Motor neuron (in vitro differentiated cells): ENCODE measurements at regions not wholly inside any gene's neighbourhood (a gene's known extent, or its start where the extent isn't known, plus 50 kb on each side); places are given as distances from the start of the nearest gene placed in this dataset.
A peak's percentile ranks its signal among the peaks of the same experiment; 100 is the strongest.
"Not testable (repeated sequence)": the region's sequence is repeated elsewhere in the genome, so short reads cannot be mapped to it uniquely, and the experiment has no call there.

ENCODE experiments used
- ATAC-seq, 8 experiments: fragments of 200-7000 bp; cut with Tn5 transposase; replicated peaks in 6 of 8; 2 replicates each; pipeline ENCODE4 v1.8.0; 2021; ENCODE audit warnings: mild to moderate bottlenecking in 8 of 8, moderate library complexity in 8 of 8
- H3K27ac ChIP-seq, 2 donors: fragments of 250-450 bp; sonication (Bioruptor Pico); 2 replicates each; pipeline ENCODE4 v1.9.0; 2021; ENCODE audit warnings: antibody characterized with exemption in 2 of 2, mild to moderate bottlenecking in 2 of 2, moderate library complexity in 1 of 2
- H3K4me1 ChIP-seq, 2 donors: fragments of 250-450 bp; sonication (Bioruptor Pico); replicated peaks in 1 of 2; 2 replicates each; pipeline ENCODE4 v1.6.1; 2021; ENCODE audit warnings: antibody characterized with exemption in 2 of 2, mild to moderate bottlenecking in 2 of 2, moderate library complexity in 1 of 2
- H3K4me3 ChIP-seq, 5 donors: fragments of 250-450 bp; sonication (Bioruptor Pico); 2 replicates each; pipeline ENCODE4 v1.9.0; 2021; ENCODE audit warnings: antibody characterized with exemption in 5 of 5, mild to moderate bottlenecking in 5 of 5, moderate library complexity in 4 of 5
- WGBS, 10 experiments: fragments of 450-650 bp; shearing (Covaris generic); methylation state at CpG; one replicate each; pipeline ENCODE4 v1.0.0; 2022; 5-methylcytosine and 5-hydroxymethylcytosine counted together
- in situ Hi-C, 9 experiments: fragments of 400-800 bp; cut with MboI; loops; one replicate each; pipeline ENCODE4 v1.15.0; 2021; ENCODE audit warnings: low sequenced_read_pairs in 9 of 9, low pct_unique_long_range_greater_than_20kb in 2 of 9; ENCODE audit not compliant: unreplicated experiment in 9 of 9

DNA sequence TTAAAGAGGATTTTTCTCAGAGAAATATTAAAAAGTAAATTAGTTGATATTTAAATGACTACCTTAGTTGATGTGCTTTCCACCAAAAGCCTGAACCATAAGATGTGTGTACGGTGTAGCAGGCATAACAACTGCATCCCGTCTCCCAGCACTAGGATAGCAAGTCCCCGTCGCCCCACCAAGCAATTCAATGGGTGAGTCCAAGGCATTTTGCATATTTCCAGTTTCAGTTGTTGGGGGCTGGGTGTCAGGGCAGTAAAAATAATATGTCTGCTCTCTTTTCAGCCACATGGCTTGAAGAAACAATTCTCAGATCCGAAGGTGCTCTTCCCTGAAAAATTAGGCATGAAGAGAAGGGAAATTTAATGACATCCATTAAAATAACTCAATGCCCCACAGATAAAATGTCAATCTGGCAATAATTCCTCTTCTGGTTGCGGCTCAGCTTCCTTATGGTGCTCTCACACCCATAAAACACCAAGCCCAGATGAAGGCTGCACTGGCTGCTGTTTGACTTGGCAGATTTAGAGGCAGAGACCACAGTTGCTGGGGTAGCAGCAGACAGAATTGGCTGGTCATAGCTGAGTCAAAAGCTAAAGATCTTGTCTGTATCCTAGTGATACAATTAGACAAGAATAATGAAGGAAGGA is 124.4 kb upstream of the ADCY2 start:
- Histone ChIP-seq H3K4me1 (peaks cover 9 to 24% of the 10 kb centered on the region in 2 donors), H3K27ac (no peak overlapping the region), H3K4me3 (no peak overlapping the region)
- in situ Hi-C loops: loop anchor here in 2 of 9 experiments (25.0 kb wide), 2 partner anchors 116 to 591 kb away; partner anchors contain the start of genes ADCY2 (in 1 of the 2), CFAP90 (in 1 of the 2), FASTKD3 (in 1 of the 2) and MTRR (in 1 of the 2)
- WGBS, 10 experiments: 0 to 84% (median 24%) methylated on average over 1 to 6 of the region's 6 CpGs; no CpG with 5 or more reads in 1 of the 10 experiments
- ATAC-seq: peak in 5 of 8 experiments; percentile 55 to 99 (median 74)

DNA sequence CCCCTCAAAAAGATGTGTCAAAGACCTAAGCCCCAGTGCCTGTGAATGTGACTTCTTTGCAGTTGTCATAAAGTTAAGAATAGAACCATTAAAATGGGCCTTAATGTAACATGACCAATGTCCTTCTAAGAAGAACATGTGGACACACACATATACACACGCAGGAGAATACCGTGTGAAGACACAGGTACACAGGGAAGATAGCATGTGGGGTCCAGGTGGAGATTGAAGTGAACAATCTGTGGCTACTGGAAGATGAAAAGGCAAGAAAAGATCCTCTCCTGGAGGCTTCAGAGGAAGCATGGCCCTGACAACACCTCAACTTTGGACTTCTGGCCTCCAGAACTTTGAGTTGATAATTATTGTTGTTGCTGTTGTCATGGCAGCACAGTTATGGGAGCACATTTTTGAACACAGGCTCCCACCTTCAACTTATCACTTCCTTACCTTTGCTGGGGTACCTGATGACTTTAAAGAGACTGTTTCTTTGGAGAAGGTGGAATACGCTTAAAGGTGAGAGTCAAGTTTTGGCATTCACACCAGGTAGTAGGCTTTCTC is 123.5 kb upstream of the ADCY2 start:
- H3K4me3 ChIP-seq: no peak overlapping the region
- in situ Hi-C loops: loop anchor here in 2 of 9 experiments (25.0 kb wide), 2 partner anchors 115 to 590 kb away; partner anchors contain the start of genes ADCY2 (in 1 of the 2), CFAP90 (in 1 of the 2), FASTKD3 (in 1 of the 2) and MTRR (in 1 of the 2)
- WGBS, 10 experiments: 13 to 100% (median 83%) methylated on average over 1 to 2 of the region's 3 CpGs; no CpG with 5 or more reads in 4 of the 10 experiments

DNA sequence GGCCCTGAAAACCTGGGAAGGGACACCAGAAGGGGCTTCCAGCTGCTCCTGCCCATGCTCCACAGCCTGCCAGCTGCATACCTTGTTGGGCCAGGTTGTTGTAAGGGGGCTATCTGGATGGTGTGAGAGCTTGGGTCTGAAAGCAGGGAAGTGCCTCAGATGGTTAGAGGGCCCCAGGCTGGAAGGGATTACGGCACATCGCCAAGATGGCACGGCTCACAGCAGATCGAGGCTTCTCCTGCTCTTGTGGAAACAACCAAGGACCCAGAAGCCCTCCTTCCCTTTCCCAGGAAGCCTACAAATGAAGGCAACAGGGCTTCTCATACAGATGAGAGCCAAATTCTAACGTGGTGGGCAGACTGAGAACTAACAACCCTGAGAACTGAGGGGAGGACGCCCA is 121.7 kb upstream of the ADCY2 start:
- WGBS, 10 experiments: 9 to 100% (median 89%) methylated on average over 1 to 6 of the region's 6 CpGs; no CpG with 5 or more reads in 5 of the 10 experiments
- H3K4me1 ChIP-seq: peaks cover 9 to 24% of the 10 kb centered on the region in 2 donors
- no peak overlapping the region for H3K27ac ChIP-seq
- no peak overlapping the region for H3K4me3 ChIP-seq
- ATAC-seq: no peak
- in situ Hi-C loops: loop anchor here in 2 of 9 experiments (25.0 kb wide), 2 partner anchors 113 to 588 kb away; partner anchors contain the start of genes ADCY2 (in 1 of the 2), CFAP90 (in 1 of the 2), FASTKD3 (in 1 of the 2) and MTRR (in 1 of the 2)

More for the DNA sequence above, 123.5 kb upstream of the ADCY2 start:
- Histone ChIP-seq H3K4me1 (peaks cover 9 to 24% of the 10 kb centered on the region in 2 donors), H3K27ac (no peak overlapping the region)
- ATAC-seq: no peak

DNA sequence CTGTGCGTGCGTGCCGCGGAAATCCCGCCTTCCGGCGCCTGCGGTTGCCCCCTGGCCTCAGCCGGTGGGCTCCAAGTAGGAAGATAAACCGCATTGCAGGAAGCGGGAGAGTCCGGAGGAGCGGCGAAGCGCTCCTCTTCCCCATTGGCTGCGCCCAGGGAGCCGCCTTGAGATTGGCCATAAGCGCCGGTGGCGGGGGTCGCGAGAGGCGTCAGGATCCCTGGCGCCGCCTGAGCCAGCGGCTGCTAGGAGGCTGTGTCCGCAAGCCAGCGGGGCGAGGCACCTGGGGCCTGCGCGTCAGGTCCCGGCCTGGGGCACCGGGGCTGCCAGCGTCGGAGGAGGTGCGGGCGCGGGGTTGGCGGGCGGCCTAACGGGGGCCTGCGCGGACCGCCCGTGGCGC is 106.3 kb upstream of the ADCY2 start:
- H3K4me3 ChIP-seq, in situ Hi-C loops, ATAC-seq, H3K4me1 ChIP-seq, H3K27ac ChIP-seq: not testable (repeated sequence)
- 93 to 100% (median 98%) methylated on average over 3 to 10 of the region's 46 CpGs; no CpG with 5 or more reads in 7 of the 10 experiments for WGBS, 10 experiments

DNA sequence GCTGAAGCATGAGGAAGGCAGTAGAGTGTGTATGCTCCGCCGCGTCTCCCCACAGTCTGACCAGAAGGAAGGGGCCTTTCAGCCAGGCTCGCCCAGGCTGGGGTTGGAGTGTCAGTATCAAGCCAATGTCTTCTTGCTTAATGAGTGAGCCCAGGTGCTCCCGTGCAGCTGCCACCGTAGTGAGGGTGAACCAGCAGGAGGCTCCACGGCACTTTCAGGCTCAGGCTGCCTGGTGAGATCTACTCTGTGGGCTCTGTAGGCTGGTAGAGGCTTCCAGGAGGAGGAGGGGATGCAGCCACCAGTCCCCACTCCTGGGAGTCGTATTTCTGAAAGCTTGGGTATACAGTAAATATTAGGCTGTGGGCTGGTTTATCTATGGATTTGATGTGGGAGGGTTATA is 98.1 kb upstream of the ADCY2 start:
- H3K4me1 ChIP-seq, in situ Hi-C loops, H3K27ac ChIP-seq, ATAC-seq, H3K4me3 ChIP-seq: not testable (repeated sequence)
- WGBS, 10 experiments: no CpG with 5 or more reads among the region's 8 CpGs

DNA sequence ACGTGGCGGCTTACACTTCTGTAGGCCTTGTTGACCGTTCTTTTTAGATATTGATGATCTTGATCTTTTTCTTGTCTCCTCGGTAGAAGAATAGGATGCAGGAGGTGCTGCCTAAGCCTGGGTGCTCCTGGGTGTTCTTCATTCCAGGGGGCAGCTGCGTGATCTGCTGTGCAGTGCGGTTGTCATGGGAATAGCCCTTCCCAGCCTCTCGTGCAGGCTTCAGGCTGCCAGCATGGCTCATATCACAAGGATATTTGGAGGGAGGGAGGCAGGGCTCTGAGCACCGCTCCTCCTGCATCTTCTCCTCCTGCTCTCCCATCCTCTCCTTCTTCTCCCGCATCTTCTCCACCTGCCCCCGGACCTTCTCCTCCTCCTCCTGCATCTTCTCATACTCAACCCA is 96.2 kb upstream of the ADCY2 start:
- H3K4me3 ChIP-seq, H3K4me1 ChIP-seq, in situ Hi-C loops, H3K27ac ChIP-seq: not testable (repeated sequence)
- WGBS, 10 experiments: 70 to 100% (median 83%) methylated on average over 1 to 5 of the region's 10 CpGs; no CpG with 5 or more reads in 1 of the 10 experiments
- ATAC-seq: peak in 2 of 8 experiments; percentile 26 to 63

DNA sequence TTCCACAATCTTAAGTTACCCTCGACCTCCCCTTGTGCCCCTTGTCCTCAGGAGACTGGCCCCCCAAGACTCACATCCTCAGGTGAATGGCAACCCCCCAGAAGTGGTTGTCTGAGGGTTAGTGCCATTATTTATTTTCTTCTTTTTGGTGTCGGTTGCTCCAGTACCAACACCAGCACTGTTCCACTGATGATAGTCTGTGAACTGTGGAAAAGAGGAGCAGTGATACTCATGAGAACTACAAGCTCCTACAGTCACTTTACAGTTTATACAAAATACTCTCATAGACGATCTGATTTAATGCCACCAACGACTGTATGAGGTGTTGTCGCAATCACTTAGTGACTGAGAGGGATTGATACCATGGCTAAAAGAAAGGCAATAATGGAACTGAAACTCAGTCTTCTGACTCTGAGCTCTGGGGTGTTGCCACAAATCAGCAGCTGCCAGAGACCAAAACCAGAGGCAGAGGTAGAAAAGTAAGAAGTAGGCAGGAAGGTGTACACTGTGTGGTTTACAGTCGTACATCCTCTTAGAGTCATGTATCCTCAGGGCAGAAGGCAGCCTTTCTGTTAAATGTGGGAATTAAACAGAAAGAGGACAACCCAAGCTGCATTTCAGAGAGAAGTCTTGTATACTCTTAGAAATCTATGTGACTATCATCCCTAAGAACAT is 90.8 kb upstream of the ADCY2 start:
- H3K4me1 ChIP-seq, in situ Hi-C loops, ATAC-seq, H3K4me3 ChIP-seq, H3K27ac ChIP-seq: not testable (repeated sequence)
- WGBS, 10 experiments: 0 to 85% (median 53%) methylated on average over 1 to 2 of the region's 6 CpGs; no CpG with 5 or more reads in 6 of the 10 experiments

DNA sequence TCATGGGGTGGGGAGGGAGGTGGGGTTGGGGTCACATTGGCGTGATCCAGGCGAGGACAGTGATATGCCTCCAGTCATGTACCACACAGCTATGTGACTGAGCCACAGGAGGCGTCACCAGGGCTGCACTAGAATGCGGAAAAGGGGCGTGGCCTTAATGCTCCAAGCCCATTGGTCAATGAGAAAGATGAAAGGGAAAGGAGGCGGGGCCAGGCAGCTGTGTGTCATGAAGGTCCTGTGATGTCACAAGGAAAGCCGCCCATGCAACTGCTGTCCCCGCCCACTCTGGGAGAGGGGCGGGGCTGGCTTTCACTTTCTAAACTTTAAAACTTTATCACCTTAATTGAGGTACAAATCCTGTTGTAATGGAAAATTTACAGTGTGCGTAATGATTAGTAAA is 89.4 kb upstream of the ADCY2 start:
- H3K4me3 ChIP-seq, in situ Hi-C loops, H3K27ac ChIP-seq, H3K4me1 ChIP-seq, ATAC-seq: not testable (repeated sequence)
- WGBS, 10 experiments: 80 to 100% (median 100%) methylated on average over 1 to 3 of the region's 10 CpGs; no CpG with 5 or more reads in 2 of the 10 experiments

DNA sequence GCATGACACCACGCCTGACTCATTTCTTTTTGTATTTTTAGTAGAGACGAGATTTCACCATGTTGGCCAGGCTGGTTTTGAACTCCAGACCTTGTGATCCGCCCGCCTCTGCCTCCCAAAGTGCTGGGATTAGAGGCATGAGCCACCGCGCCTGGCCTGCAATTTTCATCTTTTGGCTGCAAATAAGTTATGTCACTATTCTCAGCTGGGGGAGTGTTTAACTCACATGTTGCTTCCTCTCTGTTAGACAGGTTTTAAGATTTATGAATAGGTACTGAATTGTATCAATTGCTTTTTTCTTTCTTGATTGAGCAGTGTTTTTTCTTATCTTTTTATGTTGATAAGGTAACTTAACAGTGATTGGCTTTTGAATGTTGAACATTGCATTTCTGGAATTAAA is 88.2 kb upstream of the ADCY2 start:
- 80 to 100% methylated on average over 1 of the region's 6 CpGs; no CpG with 5 or more reads in 8 of the 10 experiments for WGBS, 10 experiments
- ATAC-seq, in situ Hi-C loops, H3K4me3 ChIP-seq, H3K4me1 ChIP-seq, H3K27ac ChIP-seq: not testable (repeated sequence)

DNA sequence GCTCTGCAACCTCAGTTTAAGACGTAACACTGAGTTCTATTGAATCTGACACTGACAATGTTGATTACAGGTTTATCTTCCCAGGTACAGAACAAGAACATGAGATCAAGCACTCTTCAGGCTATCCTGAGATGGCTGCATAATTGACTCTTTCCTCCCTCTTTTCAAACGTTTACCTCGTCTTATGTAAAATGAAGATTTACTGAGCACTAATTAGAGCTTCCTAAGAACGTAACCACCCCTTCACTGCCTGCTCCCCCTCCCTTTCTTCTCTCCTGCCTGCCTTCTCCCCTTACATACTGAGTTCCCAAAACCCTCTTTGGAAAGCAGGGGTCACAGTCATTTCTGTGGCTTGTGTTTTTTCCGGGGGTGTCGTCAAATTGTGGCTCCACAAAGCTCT is 86.2 kb upstream of the ADCY2 start:
- in situ Hi-C loops, H3K27ac ChIP-seq, ATAC-seq, H3K4me1 ChIP-seq, H3K4me3 ChIP-seq: not testable (repeated sequence)
- WGBS, 10 experiments: 14 to 39% (median 33%) methylated on average over 2 to 6 of the region's 6 CpGs; no CpG with 5 or more reads in 4 of the 10 experiments

DNA sequence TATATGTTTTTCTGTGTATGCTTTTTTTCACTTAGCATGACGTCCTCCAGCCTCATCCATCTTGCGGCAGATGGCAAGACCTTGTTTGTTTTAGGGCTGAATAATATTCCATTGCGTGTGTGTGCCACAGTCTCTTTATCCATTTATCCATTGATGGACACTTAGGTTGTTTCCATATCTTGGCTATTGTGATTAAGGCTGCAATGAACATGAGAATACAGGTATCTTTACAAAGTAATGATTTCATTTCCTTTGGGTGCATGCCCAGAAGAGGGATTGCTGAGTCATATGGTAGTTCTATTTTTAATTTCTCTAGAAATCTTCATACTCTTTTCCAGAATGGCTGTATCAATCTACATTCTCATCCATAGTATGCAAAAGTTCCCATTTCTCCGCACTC is 85.3 kb upstream of the ADCY2 start:
- ATAC-seq, H3K4me3 ChIP-seq, H3K27ac ChIP-seq, in situ Hi-C loops: not testable (repeated sequence)
- WGBS, 10 experiments: 51 to 100% (median 65%) methylated on average over 1 to 4 of the region's 4 CpGs; no CpG with 5 or more reads in 2 of the 10 experiments
- peaks cover 5 to 11% of the 10 kb centered on the region in 2 donors for H3K4me1 ChIP-seq

DNA sequence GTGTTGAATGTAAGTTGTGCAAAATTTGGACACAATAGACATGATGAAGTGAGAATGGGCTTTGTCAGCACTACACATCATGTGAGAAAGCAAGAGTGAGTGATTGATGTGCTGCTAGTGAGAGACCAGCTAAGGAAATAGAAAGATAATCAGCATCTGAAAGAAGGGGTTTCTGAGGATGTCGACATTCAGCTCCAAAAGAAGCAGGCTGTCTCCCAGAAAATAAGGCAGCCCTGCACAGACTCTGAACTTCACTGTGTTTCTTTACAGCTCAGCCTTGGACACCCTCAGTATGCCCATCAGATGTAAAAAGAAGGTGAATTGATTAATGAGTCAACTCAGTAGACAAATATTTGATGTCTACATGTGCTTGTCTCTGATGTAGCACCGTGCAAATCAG is 80.8 kb upstream of the ADCY2 start:
- H3K4me1 ChIP-seq: peaks cover 7 to 10% of the 10 kb centered on the region in 2 donors
- WGBS, 10 experiments: 0 to 45% (median 13%) methylated on average over 1 to 2 of the region's 2 CpGs; no CpG with 5 or more reads in 3 of the 10 experiments
- H3K4me3 ChIP-seq: no peak overlapping the region
- H3K27ac ChIP-seq: no peak overlapping the region
- ATAC-seq: peak in 3 of 8 experiments; percentile 49 to 51 (median 50)
- in situ Hi-C loops: no loop called here

DNA sequence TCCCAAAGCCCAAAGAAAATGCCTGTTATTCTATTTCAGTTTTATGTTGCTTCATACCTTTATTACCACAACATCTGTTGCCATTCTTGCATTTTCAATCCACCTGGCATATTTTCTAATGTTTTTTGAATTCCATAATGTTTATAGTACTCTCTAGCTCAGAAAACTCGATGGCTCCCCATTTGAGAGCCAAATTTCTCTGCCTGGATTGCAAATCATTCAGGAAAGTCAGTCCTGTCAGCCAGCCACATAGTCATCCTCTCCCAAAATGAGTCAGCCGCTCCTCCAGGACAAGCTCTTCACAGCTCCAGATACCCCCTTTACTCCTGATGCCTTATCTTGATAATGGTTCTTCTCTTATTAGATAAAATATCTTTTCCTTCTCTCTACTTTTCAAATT is 78.2 kb upstream of the ADCY2 start:
- Histone ChIP-seq H3K4me1 (peaks cover 25% of the 10 kb centered on the region in 2 donors), H3K27ac (no peak overlapping the region), H3K4me3 (no peak overlapping the region)
- ATAC-seq: no peak
- in situ Hi-C loops: no loop called here
- WGBS, 10 experiments: 0 to 100% (median 53%) methylated on average over 1 to 2 of the region's 2 CpGs; no CpG with 5 or more reads in 2 of the 10 experiments
